DND-41 (cell line): ENCODE measurements at regions not wholly inside any gene's neighbourhood (a gene's known extent, or its start where the extent isn't known, plus 50 kb on each side); places are given as distances from the start of the nearest gene placed in this dataset.

Experiments used
- CTCF ChIP-seq: IDR thresholded peaks from 2 replicates; pipeline ENCODE4 v1.5.1; 2012; ENCODE audit warnings: borderline replicate concordance, low read length, moderate library complexity, mild to moderate bottlenecking; ENCODE audit not compliant: poor library complexity, severe bottlenecking; ENCODE audit errors: extremely low read depth
- EZH2 ChIP-seq: IDR thresholded peaks from 3 replicates; pipeline ENCODE4 v1.6.1; 2012; ENCODE audit warnings: borderline replicate concordance, low read depth, mild to moderate bottlenecking, moderate library complexity, low read length, inconsistent platforms; ENCODE audit not compliant: severe bottlenecking

- no peak for TF ChIP-seq CTCF
- no peak for TF ChIP-seq EZH2
Observed at GRCh38 chr9:95793924-95794828, 81.3 kb upstream of the ERCC6L2 start.
